ENCODE measurements at regions not wholly inside any gene's neighbourhood (a gene's known extent, or its start where the extent isn't known, plus 50 kb on each side); places are given as distances from the start of the nearest gene placed in this dataset.

DNA sequence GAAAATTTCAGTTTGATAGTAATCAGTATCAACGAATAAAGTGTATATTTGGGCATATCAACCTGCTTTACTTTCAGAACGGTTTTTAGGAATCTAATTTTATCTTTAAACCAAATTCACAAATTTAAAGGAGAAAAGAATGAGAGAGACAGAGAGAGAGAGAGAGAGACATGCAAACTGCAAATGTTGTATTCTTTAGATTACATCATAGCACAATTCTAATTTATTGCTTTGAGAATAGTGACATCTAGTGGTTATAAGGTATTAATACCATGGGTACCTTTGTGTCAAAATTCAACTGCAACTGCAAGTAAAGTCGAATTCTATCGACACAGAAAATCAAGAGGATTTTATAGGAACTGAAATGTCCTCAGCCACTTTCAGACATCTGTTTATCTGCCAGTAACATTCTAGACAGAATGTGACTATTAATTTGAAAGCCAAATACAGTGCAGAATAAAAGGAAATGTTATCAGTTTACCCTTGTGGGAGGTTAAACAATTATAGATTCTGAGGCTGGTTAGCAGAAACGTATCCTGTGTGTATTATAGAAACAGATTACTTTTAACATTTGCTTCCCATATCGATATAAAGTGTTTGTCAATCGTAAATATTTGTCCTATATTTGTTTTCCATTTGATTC is 529.8 kb upstream of the VRK2 start:
- Histone ChIP-seq H3K4me1 (ENCODE audit: control insufficient read depth in 3 of 3, insufficient read depth in 2 of 3, low read depth in 1 of 3, low read length in 2 of 3) (no peaks in the 10 kb centered on the region), H3K27ac (ENCODE audit: low read depth in 1 of 3, low read length in 2 of 3) (no peak overlapping the region), H3K4me3 (ENCODE audit: low read depth in 1 of 3, low read length in 3 of 3) (no peak overlapping the region), H3K27me3 (ENCODE audit: control insufficient read depth in 3 of 3, insufficient read depth in 3 of 3, low read length in 3 of 3) (no peaks in the 10 kb centered on the region), H3K36me3 (ENCODE audit: control insufficient read depth in 3 of 3, insufficient read depth in 2 of 3, low read depth in 1 of 3, low read length in 3 of 3) (no peaks in the 10 kb centered on the region), H3K9me3 (ENCODE audit: control insufficient read depth in 2 of 2, insufficient read depth in 1 of 2, low read depth in 1 of 2, low read length in 1 of 2) (no peaks in the 10 kb centered on the region)
- FAIRE-seq, result no peak
- DNase-seq, result peak; percentile 29 to 36
- WGBS, 3 donors, result 7 to 15% (median 13%) methylated on average over 7 of the region's 7 CpGs

DNA sequence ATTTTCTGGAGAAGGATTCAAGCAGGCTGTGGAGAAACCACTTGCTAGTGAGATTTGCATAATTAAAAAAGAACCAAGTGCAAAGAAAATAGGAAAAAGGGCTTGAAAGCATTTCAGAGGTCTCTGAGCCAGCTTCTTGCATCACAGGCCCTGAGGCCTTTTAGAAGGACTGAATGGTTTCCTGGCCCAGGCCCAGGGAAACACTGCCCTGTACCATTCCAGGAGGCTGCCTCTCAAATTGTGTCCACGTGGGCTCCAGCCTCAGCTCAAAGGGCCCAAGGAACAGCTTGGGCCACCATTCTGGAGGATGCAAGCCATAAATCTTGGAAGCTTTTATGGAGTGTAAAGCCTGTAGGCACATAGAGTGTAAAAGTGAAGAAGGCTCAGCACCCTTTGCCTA is 523.3 kb upstream of the VRK2 start:
- H3K36me3 ChIP-seq (ENCODE audit: control insufficient read depth in 3 of 3, insufficient read depth in 2 of 3, low read depth in 1 of 3, low read length in 3 of 3), result no peaks in the 10 kb centered on the region
- H3K4me3 ChIP-seq (ENCODE audit: low read depth in 1 of 3, low read length in 3 of 3), result no peak overlapping the region
- H3K27ac ChIP-seq (ENCODE audit: low read depth in 1 of 3, low read length in 2 of 3), result no peak overlapping the region
- peaks cover 0 to 6% of the 10 kb centered on the region in 2 donors for H3K9me3 ChIP-seq (ENCODE audit: control insufficient read depth in 2 of 2, insufficient read depth in 1 of 2, low read depth in 1 of 2, low read length in 1 of 2)
- WGBS, 3 donors, result 65 to 94% (median 70%) methylated on average over 1 of the region's 1 CpG
- FAIRE-seq, result no peak
- no peaks in the 10 kb centered on the region for H3K4me1 ChIP-seq (ENCODE audit: control insufficient read depth in 3 of 3, insufficient read depth in 2 of 3, low read depth in 1 of 3, low read length in 2 of 3)
- no peak for DNase-seq
- no peaks in the 10 kb centered on the region for H3K27me3 ChIP-seq (ENCODE audit: control insufficient read depth in 3 of 3, insufficient read depth in 3 of 3, low read length in 3 of 3)

DNA sequence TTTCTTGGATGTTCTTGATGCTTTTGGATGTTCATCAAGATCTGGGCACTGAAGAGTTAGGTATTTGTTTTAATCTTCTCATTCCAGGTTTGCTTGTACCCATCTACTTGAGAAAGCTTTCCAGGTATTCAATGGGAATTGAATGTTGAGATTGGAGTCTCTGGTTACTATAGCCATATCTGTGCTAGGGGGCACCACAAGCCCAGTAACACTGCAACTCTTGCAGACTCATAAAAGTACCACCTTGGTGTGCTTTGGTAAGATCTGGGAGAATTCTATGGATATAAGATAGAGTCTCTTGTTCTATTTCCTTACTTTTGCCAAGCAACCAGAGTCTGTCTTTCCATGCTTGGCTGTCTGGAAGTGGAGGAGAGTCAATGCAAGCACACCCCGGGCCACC is 518.9 kb upstream of the VRK2 start:
- Histone ChIP-seq H3K27ac (ENCODE audit: low read depth in 1 of 3, low read length in 2 of 3) (no peak overlapping the region), H3K9me3 (ENCODE audit: control insufficient read depth in 2 of 2, insufficient read depth in 1 of 2, low read depth in 1 of 2, low read length in 1 of 2) (peaks cover 0 to 10% of the 10 kb centered on the region in 2 donors), H3K36me3 (ENCODE audit: control insufficient read depth in 3 of 3, insufficient read depth in 2 of 3, low read depth in 1 of 3, low read length in 3 of 3) (no peaks in the 10 kb centered on the region), H3K27me3 (ENCODE audit: control insufficient read depth in 3 of 3, insufficient read depth in 3 of 3, low read length in 3 of 3) (no peaks in the 10 kb centered on the region), H3K4me3 (ENCODE audit: low read depth in 1 of 3, low read length in 3 of 3) (no peak overlapping the region), H3K4me1 (ENCODE audit: control insufficient read depth in 3 of 3, insufficient read depth in 2 of 3, low read depth in 1 of 3, low read length in 2 of 3) (no peaks in the 10 kb centered on the region)
- FAIRE-seq (no peak), DNase-seq (no peak)
- 75 to 93% (median 91%) methylated on average over 1 of the region's 1 CpG for WGBS, 3 donors

DNA sequence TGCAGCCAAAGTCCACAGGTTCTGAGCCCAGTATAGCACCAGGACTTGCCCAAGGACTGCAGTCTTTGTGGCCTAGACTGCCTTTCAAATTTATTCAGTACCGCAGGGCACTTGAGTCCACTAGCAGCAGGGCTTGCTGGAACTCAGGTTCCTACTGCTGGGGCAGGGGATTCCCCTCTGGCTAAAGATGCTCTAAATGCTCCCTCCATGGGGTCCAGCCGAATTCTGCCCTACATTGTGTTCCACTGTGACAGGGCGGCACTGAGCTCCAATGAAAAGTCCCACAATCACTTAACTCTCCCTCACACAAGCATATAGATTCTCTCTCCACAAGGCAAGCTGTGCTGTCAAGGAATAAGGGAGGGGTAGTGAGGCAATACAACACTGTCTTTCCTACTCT is 518.1 kb upstream of the VRK2 start:
- H3K27ac ChIP-seq (ENCODE audit: low read depth in 1 of 3, low read length in 2 of 3), result no peak overlapping the region
- H3K36me3 ChIP-seq (ENCODE audit: control insufficient read depth in 3 of 3, insufficient read depth in 2 of 3, low read depth in 1 of 3, low read length in 3 of 3), result no peaks in the 10 kb centered on the region
- FAIRE-seq (no peak), DNase-seq (no peak)
- whole genome bisulfite sequencing, 3 donors, result 81 to 86% (median 82%) methylated on average over 3 of the region's 3 CpGs
- H3K9me3 ChIP-seq (ENCODE audit: control insufficient read depth in 2 of 2, insufficient read depth in 1 of 2, low read depth in 1 of 2, low read length in 1 of 2), result peaks cover 0 to 10% of the 10 kb centered on the region in 2 donors
- no peaks in the 10 kb centered on the region for H3K4me1 ChIP-seq (ENCODE audit: control insufficient read depth in 3 of 3, insufficient read depth in 2 of 3, low read depth in 1 of 3, low read length in 2 of 3)
- no peaks in the 10 kb centered on the region for H3K27me3 ChIP-seq (ENCODE audit: control insufficient read depth in 3 of 3, insufficient read depth in 3 of 3, low read length in 3 of 3)
- no peak overlapping the region for H3K4me3 ChIP-seq (ENCODE audit: low read depth in 1 of 3, low read length in 3 of 3)

DNA sequence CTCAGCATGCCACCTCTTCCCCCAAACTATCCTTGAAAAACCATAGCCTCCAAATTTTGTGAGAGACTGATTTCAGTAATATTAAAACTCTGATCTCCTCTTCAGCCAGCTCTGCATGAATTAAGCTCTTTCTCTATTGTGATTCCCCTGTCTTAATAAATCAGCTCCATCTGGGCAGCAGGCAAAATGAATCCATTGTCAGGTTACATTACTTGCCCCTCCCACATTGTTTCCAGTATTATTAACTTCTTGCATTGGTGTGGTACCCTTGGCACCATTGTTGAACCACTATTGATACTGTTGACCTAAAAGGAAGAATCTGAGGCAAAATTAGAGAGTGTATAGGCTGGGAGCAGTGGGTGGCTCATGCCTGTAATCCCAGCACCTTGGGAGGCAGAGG is 512.2 kb upstream of the VRK2 start:
- Histone ChIP-seq H3K27me3 (ENCODE audit: control insufficient read depth in 3 of 3, insufficient read depth in 3 of 3, low read length in 3 of 3) (no peaks in the 10 kb centered on the region), H3K9me3 (ENCODE audit: control insufficient read depth in 2 of 2, insufficient read depth in 1 of 2, low read depth in 1 of 2, low read length in 1 of 2) (no peaks in the 10 kb centered on the region), H3K4me3 (ENCODE audit: low read depth in 1 of 3, low read length in 3 of 3) (no peak overlapping the region), H3K27ac (ENCODE audit: low read depth in 1 of 3, low read length in 2 of 3) (no peak overlapping the region), H3K4me1 (ENCODE audit: control insufficient read depth in 3 of 3, insufficient read depth in 2 of 3, low read depth in 1 of 3, low read length in 2 of 3) (no peaks in the 10 kb centered on the region), H3K36me3 (ENCODE audit: control insufficient read depth in 3 of 3, insufficient read depth in 2 of 3, low read depth in 1 of 3, low read length in 3 of 3) (no peaks in the 10 kb centered on the region)
- no peak for DNase-seq
- FAIRE-seq, result no peak

DNA sequence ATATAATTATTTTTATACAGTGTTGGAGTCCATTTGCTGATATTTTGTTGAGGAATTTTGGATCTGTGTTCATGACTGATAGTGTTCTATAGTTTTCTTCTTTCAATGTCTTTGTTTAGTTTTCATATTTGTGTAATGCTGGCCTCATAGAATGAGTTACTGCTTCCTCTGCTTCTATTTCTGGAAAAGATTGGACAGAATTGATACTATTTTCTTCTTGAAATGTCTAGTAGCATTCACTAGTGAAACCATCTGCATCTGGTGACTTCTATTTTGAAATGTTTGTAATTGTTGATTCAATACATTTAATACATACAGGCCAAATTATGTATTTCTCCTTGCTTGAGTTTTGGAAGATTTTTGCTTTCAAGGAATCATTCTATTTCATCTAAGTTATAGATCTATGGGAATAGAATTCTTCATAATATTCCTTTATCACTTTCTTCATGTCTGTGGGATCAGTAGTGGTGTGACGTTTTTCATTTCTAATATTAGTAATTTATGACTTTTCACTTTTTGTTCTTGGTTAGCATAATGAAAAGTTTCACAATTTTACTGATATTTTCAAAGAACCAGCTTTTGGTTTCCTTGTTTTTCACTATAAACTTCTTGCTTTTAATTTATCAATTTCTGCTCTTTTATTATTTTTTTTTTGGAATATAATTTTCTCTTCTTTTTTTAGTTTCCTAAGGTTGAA is 509.9 kb upstream of the VRK2 start:
- FAIRE-seq, result no peak
- H3K36me3 ChIP-seq (ENCODE audit: control insufficient read depth in 3 of 3, insufficient read depth in 2 of 3, low read depth in 1 of 3, low read length in 3 of 3), result no peaks in the 10 kb centered on the region
- H3K9me3 ChIP-seq (ENCODE audit: control insufficient read depth in 2 of 2, insufficient read depth in 1 of 2, low read depth in 1 of 2, low read length in 1 of 2), result no peaks in the 10 kb centered on the region
- H3K4me1 ChIP-seq (ENCODE audit: control insufficient read depth in 3 of 3, insufficient read depth in 2 of 3, low read depth in 1 of 3, low read length in 2 of 3), result no peaks in the 10 kb centered on the region
- no peak for DNase-seq
- H3K4me3 ChIP-seq (ENCODE audit: low read depth in 1 of 3, low read length in 3 of 3), result no peak overlapping the region
- H3K27me3 ChIP-seq (ENCODE audit: control insufficient read depth in 3 of 3, insufficient read depth in 3 of 3, low read length in 3 of 3), result no peaks in the 10 kb centered on the region
- 0 to 6% (median 0%) methylated on average over 1 of the region's 1 CpG for WGBS, 3 donors
- no peak overlapping the region for H3K27ac ChIP-seq (ENCODE audit: low read depth in 1 of 3, low read length in 2 of 3)

DNA sequence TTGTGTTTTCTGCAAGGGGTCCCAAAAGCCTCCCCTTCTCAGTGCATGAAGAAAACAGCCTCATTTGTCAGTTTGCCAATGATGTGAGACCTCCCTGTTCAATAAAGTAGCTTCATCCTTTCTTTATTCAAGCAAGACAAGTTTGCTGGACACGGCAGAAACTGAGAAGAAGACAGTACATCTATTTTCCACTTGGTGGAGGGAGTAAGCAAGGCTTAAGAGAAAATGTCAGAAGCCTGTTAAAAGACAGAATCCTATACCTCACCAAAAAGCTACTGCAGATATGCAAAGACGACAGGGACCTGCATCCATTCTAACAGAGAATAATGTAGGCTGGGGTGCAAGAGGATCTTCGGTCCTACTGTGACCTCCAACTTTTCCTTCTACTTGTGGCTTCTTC is 506.8 kb upstream of the VRK2 start:
- Histone ChIP-seq H3K27ac (ENCODE audit: low read depth in 1 of 3, low read length in 2 of 3) (no peak overlapping the region), H3K36me3 (ENCODE audit: control insufficient read depth in 3 of 3, insufficient read depth in 2 of 3, low read depth in 1 of 3, low read length in 3 of 3) (no peaks in the 10 kb centered on the region), H3K4me1 (ENCODE audit: control insufficient read depth in 3 of 3, insufficient read depth in 2 of 3, low read depth in 1 of 3, low read length in 2 of 3) (no peaks in the 10 kb centered on the region), H3K27me3 (ENCODE audit: control insufficient read depth in 3 of 3, insufficient read depth in 3 of 3, low read length in 3 of 3) (no peaks in the 10 kb centered on the region), H3K9me3 (ENCODE audit: control insufficient read depth in 2 of 2, insufficient read depth in 1 of 2, low read depth in 1 of 2, low read length in 1 of 2) (no peaks in the 10 kb centered on the region), H3K4me3 (ENCODE audit: low read depth in 1 of 3, low read length in 3 of 3) (no peak overlapping the region)
- FAIRE-seq (no peak), DNase-seq (no peak)
- 68 to 77% (median 72%) methylated on average over 3 of the region's 3 CpGs for WGBS, 3 donors

DNA sequence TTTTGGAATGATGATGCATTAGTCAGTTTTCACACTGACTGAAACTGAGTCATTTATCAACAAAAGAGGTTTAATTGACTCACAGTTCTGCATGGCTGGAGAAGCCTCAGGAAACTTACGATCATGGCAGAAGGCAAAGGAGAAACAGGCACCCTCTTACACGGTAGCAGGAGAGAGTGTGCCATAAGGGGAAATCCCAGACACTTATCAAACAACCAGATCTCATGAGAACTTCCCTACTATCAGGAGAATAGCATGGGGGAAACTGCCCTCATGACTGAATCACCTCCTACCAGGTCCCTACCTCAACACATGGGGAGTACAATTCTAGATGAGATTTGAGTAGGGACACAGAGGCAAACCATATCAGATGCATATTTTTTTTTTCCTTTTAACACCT is 504.5 kb upstream of the VRK2 start:
- no peak overlapping the region for H3K27ac ChIP-seq (ENCODE audit: low read depth in 1 of 3, low read length in 2 of 3)
- no peaks in the 10 kb centered on the region for H3K4me1 ChIP-seq (ENCODE audit: control insufficient read depth in 3 of 3, insufficient read depth in 2 of 3, low read depth in 1 of 3, low read length in 2 of 3)
- FAIRE-seq, result no peak
- no peak for DNase-seq
- H3K27me3 ChIP-seq (ENCODE audit: control insufficient read depth in 3 of 3, insufficient read depth in 3 of 3, low read length in 3 of 3), result no peaks in the 10 kb centered on the region
- no peaks in the 10 kb centered on the region for H3K36me3 ChIP-seq (ENCODE audit: control insufficient read depth in 3 of 3, insufficient read depth in 2 of 3, low read depth in 1 of 3, low read length in 3 of 3)
- H3K9me3 ChIP-seq (ENCODE audit: control insufficient read depth in 2 of 2, insufficient read depth in 1 of 2, low read depth in 1 of 2, low read length in 1 of 2), result no peaks in the 10 kb centered on the region
- WGBS, 3 donors, result 61 to 63% (median 62%) methylated on average over 2 of the region's 2 CpGs
- H3K4me3 ChIP-seq (ENCODE audit: low read depth in 1 of 3, low read length in 3 of 3), result no peak overlapping the region

DNA sequence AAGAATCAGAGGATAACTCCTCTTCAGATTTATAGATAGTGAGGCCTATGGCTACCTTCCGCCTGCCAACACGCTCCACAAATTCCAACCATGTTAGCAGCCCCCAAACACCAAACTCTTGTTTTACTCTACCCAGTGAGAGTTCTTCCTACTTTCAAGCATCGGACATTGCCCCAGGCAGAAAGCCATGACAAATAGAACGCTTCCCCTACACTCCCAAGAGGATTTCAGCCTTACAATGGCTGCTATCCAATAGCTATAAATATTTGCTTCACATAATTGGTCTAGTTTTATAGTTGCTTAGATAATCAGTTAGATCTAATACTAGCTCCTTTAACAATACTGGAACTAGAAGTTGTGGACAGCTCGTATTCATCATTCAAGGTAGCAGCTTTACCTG is 503.4 kb upstream of the VRK2 start:
- DNase-seq (no peak), FAIRE-seq (no peak)
- Histone ChIP-seq H3K9me3 (ENCODE audit: control insufficient read depth in 2 of 2, insufficient read depth in 1 of 2, low read depth in 1 of 2, low read length in 1 of 2) (no peaks in the 10 kb centered on the region), H3K27me3 (ENCODE audit: control insufficient read depth in 3 of 3, insufficient read depth in 3 of 3, low read length in 3 of 3) (no peaks in the 10 kb centered on the region), H3K4me3 (ENCODE audit: low read depth in 1 of 3, low read length in 3 of 3) (no peak overlapping the region), H3K4me1 (ENCODE audit: control insufficient read depth in 3 of 3, insufficient read depth in 2 of 3, low read depth in 1 of 3, low read length in 2 of 3) (no peaks in the 10 kb centered on the region), H3K27ac (ENCODE audit: low read depth in 1 of 3, low read length in 2 of 3) (no peak overlapping the region), H3K36me3 (ENCODE audit: control insufficient read depth in 3 of 3, insufficient read depth in 2 of 3, low read depth in 1 of 3, low read length in 3 of 3) (no peaks in the 10 kb centered on the region)
- 57 to 81% (median 63%) methylated on average over 5 of the region's 5 CpGs for WGBS, 3 donors
